ENCODE measurements at regions not wholly inside any gene's neighbourhood (a gene's known extent, or its start where the extent isn't known, plus 50 kb on each side); places are given as distances from the start of the nearest gene placed in this dataset.
"Not testable (repeated sequence)": the region's sequence is repeated elsewhere in the genome, so short reads cannot be mapped to it uniquely, and the experiment has no call there.

DNA sequence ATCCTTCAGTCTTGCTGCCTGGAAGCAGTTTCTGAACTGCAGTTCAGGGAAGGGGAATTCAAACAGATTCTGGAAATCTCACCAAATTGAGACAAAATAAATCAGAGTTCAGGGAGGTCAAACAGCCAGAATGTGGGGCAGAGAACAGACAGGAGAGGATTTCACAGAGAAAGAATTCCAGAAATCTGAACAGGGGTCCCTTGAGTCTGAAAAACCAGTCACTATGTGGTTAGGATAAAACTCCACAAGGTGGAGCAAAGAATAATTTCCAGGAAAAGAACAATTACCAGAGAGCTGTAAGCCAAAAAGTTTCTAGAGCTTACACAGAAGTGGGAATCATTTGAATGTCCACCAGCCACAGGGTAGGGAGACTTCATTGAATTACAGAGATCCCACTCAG, 84.7 kb downstream of the URB2 start:
- FAIRE-seq: no peak

DNA sequence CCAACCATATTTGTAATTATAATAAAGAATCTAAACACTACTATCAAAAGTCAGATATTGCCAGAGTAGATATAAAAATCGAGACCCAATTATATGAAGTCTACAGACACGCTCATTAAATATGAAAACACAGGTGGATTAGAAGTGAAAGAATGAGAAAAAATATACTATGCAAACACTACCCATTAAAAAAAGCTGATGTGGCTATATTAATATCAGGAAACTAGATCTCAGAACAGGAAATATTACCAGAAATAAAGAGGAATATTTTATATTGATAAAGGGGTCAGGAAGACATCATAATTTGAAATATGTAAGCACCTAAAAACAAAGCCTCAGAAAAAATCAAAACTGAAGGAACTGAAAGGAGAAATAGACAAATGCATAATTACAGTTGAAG, 88.3 kb downstream of the URB2 start:
- no peak for FAIRE-seq

- FAIRE-seq: no peak
These were observed 89.0 kb downstream of the URB2 start for GRCh38 chr1:229714964-229715603.

- no peak for FAIRE-seq
These were observed 90.0 kb downstream of the URB2 start for GRCh38 chr1:229716069-229716468.

GRCh38 chr1:229716704-229717103, 90.7 kb downstream of the URB2 start:
- FAIRE-seq: no peak

GRCh38 chr1:229717786-229718576, 91.9 kb downstream of the URB2 start:
- no peak for FAIRE-seq

GRCh38 chr1:229726061-229726460, 100.0 kb downstream of the URB2 start:
- no peak for FAIRE-seq

- no peak for FAIRE-seq
These were observed 103.9 kb downstream of the URB2 start for GRCh38 chr1:229729916-229730315.

DNA sequence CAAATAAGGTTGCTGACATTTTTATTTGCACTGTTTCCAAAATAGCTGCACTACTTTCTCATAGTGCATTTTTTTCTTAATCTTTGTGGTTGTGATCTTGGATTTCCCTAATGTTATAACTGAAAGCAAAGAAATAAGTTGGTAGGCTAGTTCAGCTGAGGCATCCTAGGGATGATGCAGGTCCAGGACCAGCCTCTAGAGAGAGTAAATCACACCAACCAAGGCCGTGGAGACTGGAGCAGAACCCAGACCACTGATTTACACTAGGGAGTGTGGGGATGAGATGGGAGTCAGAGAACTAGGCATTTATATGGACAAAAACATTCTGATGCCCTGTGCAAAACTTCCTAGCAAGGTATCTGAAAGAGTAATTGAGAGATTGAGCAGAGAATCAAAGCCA, 104.5 kb downstream of the URB2 start:
- FAIRE-seq: no peak

DNA sequence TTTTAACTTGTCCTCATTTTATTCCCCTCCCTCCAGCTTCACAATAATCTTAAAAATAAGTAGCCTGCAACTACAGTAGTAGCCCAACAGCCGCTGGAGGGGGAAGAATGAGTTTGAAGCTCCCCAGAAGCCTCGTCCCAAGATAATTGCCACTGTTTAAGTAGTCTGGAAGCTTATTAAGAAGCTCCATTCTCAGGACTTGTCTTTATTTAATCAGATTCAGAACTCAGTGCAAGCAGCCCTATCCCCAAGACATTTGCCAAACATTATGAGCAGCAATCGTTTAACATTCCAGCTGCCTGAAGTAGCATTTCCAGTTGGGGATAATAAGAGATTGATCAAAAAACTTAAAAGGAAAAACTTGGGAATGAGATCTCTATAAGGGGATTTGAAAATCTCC, 106.0 kb downstream of the URB2 start:
- no peak for FAIRE-seq

- FAIRE-seq: no peak
These were observed 110.3 kb downstream of the URB2 start for GRCh38 chr1:229736376-229736775.

DNA sequence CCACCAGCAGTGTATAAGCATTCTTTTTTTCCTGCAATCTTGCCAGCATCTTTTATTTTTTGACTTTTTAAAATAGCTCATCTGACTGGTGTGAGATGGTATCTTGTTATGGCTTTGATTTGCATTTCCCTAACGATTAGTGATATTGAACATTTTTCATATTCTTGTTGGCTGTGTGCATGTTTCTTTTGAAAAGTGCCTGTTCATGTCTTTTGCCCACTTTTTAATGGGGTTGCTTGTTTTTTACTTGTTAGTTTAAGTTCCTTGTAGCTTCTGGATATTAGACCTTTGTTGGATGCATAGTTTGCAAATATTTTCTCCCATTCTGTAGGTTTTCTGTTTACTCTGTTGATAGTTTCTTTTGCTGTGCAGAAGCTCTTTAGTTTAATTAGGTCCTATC, 116.6 kb downstream of the URB2 start:
- not testable (repeated sequence) for FAIRE-seq

- FAIRE-seq: no peak
These were observed 123.9 kb downstream of the URB2 start for GRCh38 chr1:229749992-229750391.

DNA sequence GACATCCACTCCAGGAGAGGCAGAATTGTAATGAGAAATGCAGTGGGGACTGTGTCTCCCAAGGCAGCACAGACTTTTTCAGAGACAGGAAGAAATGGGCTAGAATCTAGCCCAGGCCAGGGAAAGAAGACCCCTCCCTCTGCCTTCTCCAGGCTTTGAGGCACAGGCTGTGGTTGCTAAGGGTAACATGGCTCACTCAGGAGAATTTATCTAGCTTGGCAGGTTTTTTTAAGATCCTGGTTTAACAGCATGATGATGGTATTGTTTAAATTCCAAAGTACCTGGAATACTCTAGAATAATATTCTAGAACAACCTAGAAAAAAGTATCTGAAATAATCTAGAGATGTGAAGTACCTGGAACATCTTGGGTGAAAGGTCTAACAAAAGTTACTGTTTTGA, 125.6 kb downstream of the URB2 start:
- FAIRE-seq: no peak

GRCh38 chr1:229752679-229753078, 126.6 kb downstream of the URB2 start:
- FAIRE-seq: no peak

DNA sequence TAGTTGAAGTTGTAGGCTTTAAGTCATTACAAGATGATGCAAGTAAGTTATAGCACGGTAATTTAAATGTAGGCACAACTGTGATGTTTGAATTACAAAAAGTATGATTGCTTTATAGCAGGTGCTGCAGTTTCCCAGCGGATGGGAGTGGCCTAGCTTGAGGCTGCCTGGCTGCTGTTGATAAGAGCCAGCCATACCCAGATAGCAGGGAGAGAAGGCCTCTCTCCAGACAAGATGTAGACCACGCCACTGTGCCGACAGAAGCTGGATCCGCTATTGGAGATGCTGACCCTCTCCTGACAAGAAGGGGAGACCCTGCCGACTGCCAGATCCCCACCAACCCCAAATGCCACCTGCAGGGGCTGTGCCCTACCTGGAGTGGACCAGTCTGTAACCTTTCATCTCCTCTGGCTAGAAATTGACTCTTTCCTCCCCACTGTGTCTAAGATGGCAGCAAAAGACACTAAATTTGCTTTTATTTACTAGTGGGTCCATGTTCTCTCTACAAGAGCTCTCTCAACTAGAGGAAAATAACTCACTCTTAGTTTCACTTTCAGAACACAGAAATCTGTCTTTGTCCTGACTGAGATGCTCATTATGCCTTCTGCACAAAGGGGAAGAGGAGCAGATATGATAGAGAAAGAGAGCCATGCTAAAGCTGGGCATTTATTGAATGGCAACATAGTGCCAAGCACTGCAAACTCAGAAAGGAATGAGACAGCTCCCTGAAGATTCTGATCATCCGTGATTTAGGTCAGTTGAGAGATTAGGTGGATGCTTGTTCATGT, 127.9 kb downstream of the URB2 start:
- no peak for FAIRE-seq

DNA sequence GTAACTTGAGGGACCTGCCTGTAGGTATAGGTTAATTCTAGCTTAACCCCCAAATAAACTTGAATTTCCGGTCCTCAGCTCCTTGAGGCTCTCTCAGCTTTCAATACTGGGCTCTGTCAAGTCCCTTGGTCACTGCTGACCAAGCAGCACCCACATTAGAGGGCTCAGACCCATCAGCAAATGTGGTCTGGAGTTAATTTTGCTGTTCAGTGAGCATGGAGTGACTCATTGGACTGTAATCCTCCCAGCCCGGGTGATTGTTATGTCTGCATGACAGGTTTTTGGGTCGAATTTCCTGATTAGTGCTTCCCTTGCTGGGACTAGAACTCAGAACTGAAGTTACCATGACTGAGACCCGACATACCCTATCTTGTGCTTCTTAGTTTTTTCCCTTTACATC, 130.6 kb downstream of the URB2 start:
- FAIRE-seq: no peak

DNA sequence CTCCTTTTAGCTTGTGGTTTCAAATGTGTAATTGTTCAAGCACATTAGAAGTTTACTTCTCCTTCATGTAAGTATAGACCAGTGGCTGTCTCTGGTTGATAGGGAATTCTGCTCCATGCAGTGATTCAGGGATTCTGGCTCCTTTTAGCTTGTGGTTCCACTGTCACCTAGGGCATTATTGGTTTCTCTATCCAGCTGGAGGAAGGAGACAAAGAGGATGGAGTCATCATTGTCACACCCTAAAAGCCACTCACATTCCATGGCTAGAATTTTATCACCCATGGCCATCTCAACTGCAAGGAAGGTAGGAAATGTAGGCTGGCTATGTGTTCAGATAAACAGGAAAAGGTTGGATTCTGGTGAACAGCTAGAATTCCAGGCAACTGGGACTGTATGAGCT, 131.2 kb downstream of the URB2 start:
- no peak for FAIRE-seq

GRCh38 chr1:229758101-229759036, 132.3 kb downstream of the URB2 start:
- FAIRE-seq: no peak

DNA sequence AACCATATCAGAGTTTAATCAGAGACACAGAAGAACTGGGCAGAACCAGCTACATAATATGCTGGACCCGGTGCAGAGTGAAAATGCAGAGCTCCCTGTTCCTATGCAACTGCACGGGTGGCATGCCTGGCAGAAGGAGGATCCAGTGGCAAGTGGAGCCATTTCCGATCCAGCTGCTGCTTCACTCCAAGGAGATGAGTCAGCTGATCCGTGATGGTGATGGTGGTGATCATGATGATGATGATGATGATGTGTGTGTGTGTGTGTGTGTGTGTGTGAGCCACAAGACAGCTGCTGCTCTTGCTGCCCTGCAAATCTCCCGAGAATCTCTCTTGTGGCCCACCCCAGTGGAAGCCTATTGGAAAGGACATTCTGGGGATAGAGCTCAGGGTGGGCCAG, 133.0 kb downstream of the URB2 start:
- FAIRE-seq: no peak

GRCh38 chr1:229759586-229759985, 133.5 kb downstream of the URB2 start:
- FAIRE-seq: no peak

GRCh38 chr1:229760478-229760996, 134.5 kb downstream of the URB2 start:
- FAIRE-seq: no peak

DNA sequence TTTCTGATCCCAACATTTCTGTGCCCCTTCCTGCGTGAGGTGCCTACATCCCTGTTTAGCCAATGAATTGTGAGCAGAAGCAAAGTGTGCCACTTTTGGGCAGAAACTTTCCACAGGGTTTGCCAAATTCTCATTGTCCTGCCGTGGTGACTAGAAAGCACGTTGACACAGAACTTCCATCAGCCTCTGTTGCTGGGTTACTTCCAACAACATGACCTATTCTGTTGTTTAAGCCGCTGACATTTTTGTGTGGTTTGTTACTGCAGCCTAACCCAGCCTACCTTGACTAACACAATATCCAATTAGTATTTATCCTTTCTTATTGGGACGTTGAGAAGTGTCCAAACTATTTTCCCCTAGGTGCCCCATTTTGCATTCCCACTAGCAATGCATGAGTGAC, 136.8 kb downstream of the URB2 start:
- no peak for FAIRE-seq
